ENCODE measurements at regions not wholly inside any gene's neighbourhood (a gene's known extent, or its start where the extent isn't known, plus 50 kb on each side); places are given as distances from the start of the nearest gene placed in this dataset.
"Not testable (repeated sequence)": the region's sequence is repeated elsewhere in the genome, so short reads cannot be mapped to it uniquely, and the experiment has no call there.

GRCh38 chrX:65406532-65406931 is 128.1 kb downstream of the LAS1L start (continued):
- TF ChIP-seq REST (IDR thresholded peaks at IDR 0.05; ENCODE audit: low read depth, low read length) (no peak), EP300 (IDR thresholded peaks at IDR 0.05; ENCODE audit: borderline replicate concordance in 1 of 2, low read depth in 1 of 2, low read length in 1 of 2) (no peak), FOXJ3 (CRISPR knock-in tag; IDR thresholded peaks at IDR 0.05) (no peak)

DNA sequence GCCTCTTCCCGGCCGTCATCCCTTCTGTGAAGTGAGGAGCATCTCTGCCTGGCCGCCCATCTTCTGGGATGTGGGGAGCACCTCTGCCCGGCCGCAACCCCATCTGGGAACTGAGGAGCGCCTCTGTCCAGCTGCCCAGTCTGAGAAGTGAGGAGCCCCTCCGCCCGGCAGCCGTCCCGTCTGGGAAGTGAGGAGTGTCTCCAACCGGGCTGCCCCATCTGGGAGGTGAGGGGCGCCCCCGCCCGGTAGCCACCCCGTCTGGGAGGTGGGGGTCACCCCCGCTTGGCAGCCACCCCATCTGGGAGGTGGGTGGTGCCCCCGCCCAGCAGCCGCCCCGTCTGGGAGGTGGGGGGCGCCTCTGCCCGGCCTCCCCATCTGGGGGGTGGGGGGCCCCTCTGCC is 142.3 kb downstream of the LAS1L start:
- Histone ChIP-seq H3K9me2 (no peaks in the 10 kb centered on the region), H3K79me2 (ENCODE audit: insufficient read depth) (no peaks in the 10 kb centered on the region), H3F3A (replicated peaks; ENCODE audit: insufficient read depth) (no peaks in the 10 kb centered on the region), H3K36me3 (replicated peaks in 1 of 2; ENCODE audit: control insufficient read depth in 1 of 2, insufficient read depth in 2 of 2, low read length in 1 of 2) (no peaks in the 10 kb centered on the region), H3K4me3 (ENCODE audit: low read depth in 2 of 2, low read length in 1 of 2) (no peak overlapping the region), H3K4me2 (no peak overlapping the region), H4K20me1 (ENCODE audit: insufficient read depth) (no peaks in the 10 kb centered on the region), H3K27ac (ENCODE audit: low read depth in 2 of 2, low read length in 1 of 2) (no peak overlapping the region), H3K9me3 (no peaks in the 10 kb centered on the region), H3K27me3 (ENCODE audit: insufficient read depth) (no peaks in the 10 kb centered on the region), H2AFZ (ENCODE audit: low read depth) (no peak overlapping the region), H3K4me1 (ENCODE audit: control insufficient read depth in 1 of 2, insufficient read depth in 2 of 2, low read depth in 1 of 2, low read length in 1 of 2) (no peaks in the 10 kb centered on the region), H3K9ac (no peak overlapping the region)
- no peak for DNase-seq
- CTCF ChIA-PET: no interaction called here
- no CpG with 5 or more reads among the region's 21 CpGs for WGBS (ENCODE audit: low lambda C conversion rate)
- POLR2A ChIA-PET: no interaction called here
- TF ChIP-seq GATA2 (CRISPR knock-in tag; IDR thresholded peaks at IDR 0.05) (no peak), USF2 (IDR thresholded peaks at IDR 0.05; ENCODE audit: borderline replicate concordance, low read depth, low read length) (no peak), TAF1 (IDR thresholded peaks at IDR 0.05; ENCODE audit: borderline replicate concordance, low read depth, low read length) (no peak), FOXM1 (IDR thresholded peaks at IDR 0.05; ENCODE audit: low read depth) (no peak), TEAD4 (IDR thresholded peaks at IDR 0.05; ENCODE audit: borderline replicate concordance, insufficient read depth) (no peak), GABPA (IDR thresholded peaks at IDR 0.05; ENCODE audit: low read depth) (no peak), JUND (IDR thresholded peaks at IDR 0.05) (no peak), EZH2phosphoT487 (IDR thresholded peaks at IDR 0.05; ENCODE audit: borderline replicate concordance, low read depth) (no peak), EP300 (IDR thresholded peaks at IDR 0.05; ENCODE audit: borderline replicate concordance in 1 of 2, low read depth in 1 of 2, low read length in 1 of 2) (no peak), RAD21 (IDR thresholded peaks at IDR 0.05; ENCODE audit: low read length) (no peak), TCF12 (IDR thresholded peaks at IDR 0.05) (no peak), NFIC (IDR thresholded peaks at IDR 0.05; ENCODE audit: borderline replicate concordance) (no peak), FOXJ3 (CRISPR knock-in tag; IDR thresholded peaks at IDR 0.05) (no peak)
- TF ChIP-seq, protein P1, sequence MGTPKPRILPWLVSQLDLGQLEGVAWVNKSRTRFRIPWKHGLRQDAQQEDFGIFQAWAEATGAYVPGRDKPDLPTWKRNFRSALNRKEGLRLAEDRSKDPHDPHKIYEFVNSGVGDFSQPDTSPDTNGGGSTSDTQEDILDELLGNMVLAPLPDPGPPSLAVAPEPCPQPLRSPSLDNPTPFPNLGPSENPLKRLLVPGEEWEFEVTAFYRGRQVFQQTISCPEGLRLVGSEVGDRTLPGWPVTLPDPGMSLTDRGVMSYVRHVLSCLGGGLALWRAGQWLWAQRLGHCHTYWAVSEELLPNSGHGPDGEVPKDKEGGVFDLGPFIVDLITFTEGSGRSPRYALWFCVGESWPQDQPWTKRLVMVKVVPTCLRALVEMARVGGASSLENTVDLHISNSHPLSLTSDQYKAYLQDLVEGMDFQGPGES (IDR thresholded peaks at IDR 0.05; ENCODE audit: low read depth, low read length): no peak

GRCh38 chrX:65389120-65389519 is 145.5 kb downstream of the LAS1L start:
- H3K4me2 ChIP-seq; H3K4me3 ChIP-seq (ENCODE audit: low read depth in 2 of 2, low read length in 1 of 2); H3K27me3 ChIP-seq (ENCODE audit: insufficient read depth); H3K79me2 ChIP-seq (ENCODE audit: insufficient read depth); H3K27ac ChIP-seq (ENCODE audit: low read depth in 2 of 2, low read length in 1 of 2); H3F3A ChIP-seq (replicated peaks; ENCODE audit: insufficient read depth); H3K9ac ChIP-seq; H2AFZ ChIP-seq (ENCODE audit: low read depth); H3K9me2 ChIP-seq; H3K9me3 ChIP-seq; DNase-seq; CTCF ChIA-PET; H3K36me3 ChIP-seq (replicated peaks in 1 of 2; ENCODE audit: control insufficient read depth in 1 of 2, insufficient read depth in 2 of 2, low read length in 1 of 2); POLR2A ChIA-PET; H3K4me1 ChIP-seq (ENCODE audit: control insufficient read depth in 1 of 2, insufficient read depth in 2 of 2, low read depth in 1 of 2, low read length in 1 of 2); H4K20me1 ChIP-seq (ENCODE audit: insufficient read depth): not testable (repeated sequence)
- 0% methylated on average over 5 of the region's 8 CpGs for WGBS (ENCODE audit: low lambda C conversion rate)
